Rectal smooth muscle tissue (tissue), 1 donor: ENCODE measurements at regions not wholly inside any gene's neighbourhood (a gene's known extent, or its start where the extent isn't known, plus 50 kb on each side); places are given as distances from the start of the nearest gene placed in this dataset.

ENCODE experiments used
- H3K27ac ChIP-seq: one replicate; pipeline ENCODE4 v1.7.0; 2013; ENCODE audit warnings: low read depth, low read length, inconsistent platforms
- H3K27me3 ChIP-seq: one replicate; pipeline ENCODE4 v1.7.0; 2013; ENCODE audit warnings: low read length; ENCODE audit not compliant: control insufficient read depth, insufficient read depth
- H3K36me3 ChIP-seq: one replicate; pipeline ENCODE4 v1.7.0; 2013; ENCODE audit warnings: low read length; ENCODE audit not compliant: control insufficient read depth, insufficient read depth
- H3K4me1 ChIP-seq: one replicate; pipeline ENCODE4 v1.7.0; 2013; ENCODE audit warnings: low read length; ENCODE audit not compliant: control insufficient read depth, insufficient read depth
- H3K4me3 ChIP-seq: one replicate; pipeline ENCODE4 v1.7.0; 2013; ENCODE audit warnings: low read length
- H3K9ac ChIP-seq: one replicate; pipeline ENCODE4 v1.7.0; 2013; ENCODE audit warnings: low read length

- peak overlapping the region; percentile 20 for H3K27ac ChIP-seq
These were observed 186.1 kb upstream of the LNX1 start for GRCh38 chr4:53777244-53777984.

GRCh38 chr4:53776141-53776540 lies 184.9 kb upstream of the LNX1 start:
- Histone ChIP-seq H3K9ac (no peak overlapping the region), H3K27ac (no peak overlapping the region), H3K27me3 (no peaks in the 10 kb centered on the region), H3K4me3 (no peak overlapping the region), H3K4me1 (no peaks in the 10 kb centered on the region), H3K36me3 (no peaks in the 10 kb centered on the region)

More at GRCh38 chr4:53777244-53777984, 186.1 kb upstream of the LNX1 start:
- no peaks in the 10 kb centered on the region for H3K27me3 ChIP-seq
- no peaks in the 10 kb centered on the region for H3K4me1 ChIP-seq
- H3K4me3 ChIP-seq = no peak overlapping the region
- H3K36me3 ChIP-seq = no peaks in the 10 kb centered on the region
- H3K9ac ChIP-seq = no peak overlapping the region

GRCh38 chr4:53775381-53775780 lies 184.1 kb upstream of the LNX1 start:
- no peaks in the 10 kb centered on the region for H3K27me3 ChIP-seq
- no peaks in the 10 kb centered on the region for H3K4me1 ChIP-seq
- no peak overlapping the region for H3K4me3 ChIP-seq
- no peak overlapping the region for H3K27ac ChIP-seq
- H3K36me3 ChIP-seq = no peaks in the 10 kb centered on the region
- no peak overlapping the region for H3K9ac ChIP-seq

- H3K4me1 ChIP-seq = no peaks in the 10 kb centered on the region
- no peak overlapping the region for H3K4me3 ChIP-seq
- H3K36me3 ChIP-seq = no peaks in the 10 kb centered on the region
- H3K27ac ChIP-seq = no peak overlapping the region
- H3K9ac ChIP-seq = no peak overlapping the region
- no peaks in the 10 kb centered on the region for H3K27me3 ChIP-seq
These were observed 180.0 kb upstream of the LNX1 start for GRCh38 chr4:53771326-53771725.

GRCh38 chr4:53767482-53767881 lies 176.2 kb upstream of the LNX1 start:
- H3K27me3 ChIP-seq = no peaks in the 10 kb centered on the region
- H3K27ac ChIP-seq = no peak overlapping the region
- H3K4me3 ChIP-seq = no peak overlapping the region
- no peaks in the 10 kb centered on the region for H3K36me3 ChIP-seq
- no peaks in the 10 kb centered on the region for H3K4me1 ChIP-seq
- H3K9ac ChIP-seq = no peak overlapping the region

- Histone ChIP-seq H3K27ac (no peak overlapping the region), H3K36me3 (no peaks in the 10 kb centered on the region), H3K4me1 (no peaks in the 10 kb centered on the region), H3K4me3 (no peak overlapping the region), H3K27me3 (no peaks in the 10 kb centered on the region), H3K9ac (no peak overlapping the region)
These were observed 173.6 kb upstream of the LNX1 start for GRCh38 chr4:53764761-53765490.

- Histone ChIP-seq H3K4me1 (no peaks in the 10 kb centered on the region), H3K36me3 (no peaks in the 10 kb centered on the region), H3K27me3 (no peaks in the 10 kb centered on the region), H3K4me3 (no peak overlapping the region), H3K27ac (no peak overlapping the region), H3K9ac (no peak overlapping the region)
These were observed 172.7 kb upstream of the LNX1 start for GRCh38 chr4:53763813-53764597.

GRCh38 chr4:53755656-53756055 lies 164.4 kb upstream of the LNX1 start:
- Histone ChIP-seq H3K27ac (no peak overlapping the region), H3K27me3 (no peaks in the 10 kb centered on the region), H3K9ac (no peak overlapping the region), H3K4me1 (no peaks in the 10 kb centered on the region), H3K4me3 (no peak overlapping the region), H3K36me3 (no peaks in the 10 kb centered on the region)

- Histone ChIP-seq H3K9ac (no peak overlapping the region), H3K4me1 (no peaks in the 10 kb centered on the region), H3K27me3 (no peaks in the 10 kb centered on the region), H3K36me3 (no peaks in the 10 kb centered on the region), H3K4me3 (no peak overlapping the region), H3K27ac (no peak overlapping the region)
These were observed 160.8 kb upstream of the LNX1 start for GRCh38 chr4:53752124-53752523.

GRCh38 chr4:53748328-53748772 lies 157.1 kb upstream of the LNX1 start:
- H3K27me3 ChIP-seq = no peaks in the 10 kb centered on the region
- no peaks in the 10 kb centered on the region for H3K36me3 ChIP-seq
- H3K9ac ChIP-seq = no peak overlapping the region
- no peaks in the 10 kb centered on the region for H3K4me1 ChIP-seq
- H3K4me3 ChIP-seq = no peak overlapping the region
- no peak overlapping the region for H3K27ac ChIP-seq

- H3K4me1 ChIP-seq = no peaks in the 10 kb centered on the region
- no peak overlapping the region for H3K4me3 ChIP-seq
- H3K36me3 ChIP-seq = no peaks in the 10 kb centered on the region
- H3K27me3 ChIP-seq = no peaks in the 10 kb centered on the region
- no peak overlapping the region for H3K9ac ChIP-seq
- no peak overlapping the region for H3K27ac ChIP-seq
These were observed 156.1 kb upstream of the LNX1 start for GRCh38 chr4:53747401-53747800.

- no peaks in the 10 kb centered on the region for H3K27me3 ChIP-seq
- no peaks in the 10 kb centered on the region for H3K4me1 ChIP-seq
- no peaks in the 10 kb centered on the region for H3K36me3 ChIP-seq
- no peak overlapping the region for H3K27ac ChIP-seq
- no peak overlapping the region for H3K4me3 ChIP-seq
- H3K9ac ChIP-seq = no peak overlapping the region
These were observed 153.3 kb upstream of the LNX1 start for GRCh38 chr4:53744446-53745160.
